Testis (tissue), 2 donors: ENCODE measurements at regions not wholly inside any gene's neighbourhood (a gene's known extent, or its start where the extent isn't known, plus 50 kb on each side); places are given as distances from the start of the nearest gene placed in this dataset.

Source experiments
- POLR2A ChIP-seq: fragments of 450-650 bp; IDR thresholded peaks from one replicate; pipeline ENCODE4 v1.6.1; 2017; ENCODE audit warnings: antibody characterized with exemption, mild to moderate bottlenecking, moderate library complexity
- TF ChIP-seq, protein P1 (sequence below), 3 experiments: fragments of 450-650 bp in 2 of 3; fragments of 200-600 bp in 1 of 3; sonication (generic) in 1 of 3; IDR thresholded peaks; one replicate each; pipeline ENCODE4 v1.5.1; 2016 to 2019; ENCODE audit warnings: antibody characterized with exemption in 3 of 3, mild to moderate bottlenecking in 2 of 3, moderate library complexity in 1 of 3

DNA sequence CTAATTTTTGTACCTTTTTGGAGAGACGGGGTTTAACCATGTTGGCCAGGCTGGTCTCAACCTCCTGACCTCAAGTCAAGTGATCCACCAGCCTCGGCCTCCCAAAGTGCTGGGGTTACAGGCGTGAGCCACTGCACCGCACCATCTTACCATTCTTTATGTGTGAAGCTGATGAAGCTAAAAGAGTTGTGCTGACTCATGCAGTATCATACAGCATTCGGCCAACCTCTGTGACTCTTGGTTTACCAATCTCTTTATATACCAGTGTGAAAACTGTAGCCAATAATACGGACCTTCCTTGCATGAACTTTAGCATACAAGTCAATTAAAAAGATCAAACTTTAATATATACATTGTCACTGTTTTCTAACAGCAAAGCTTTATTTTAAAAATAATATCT lies 878.2 kb upstream of the MBL2 start:
- no peak for TF ChIP-seq POLR2A
- TF ChIP-seq, protein P1, sequence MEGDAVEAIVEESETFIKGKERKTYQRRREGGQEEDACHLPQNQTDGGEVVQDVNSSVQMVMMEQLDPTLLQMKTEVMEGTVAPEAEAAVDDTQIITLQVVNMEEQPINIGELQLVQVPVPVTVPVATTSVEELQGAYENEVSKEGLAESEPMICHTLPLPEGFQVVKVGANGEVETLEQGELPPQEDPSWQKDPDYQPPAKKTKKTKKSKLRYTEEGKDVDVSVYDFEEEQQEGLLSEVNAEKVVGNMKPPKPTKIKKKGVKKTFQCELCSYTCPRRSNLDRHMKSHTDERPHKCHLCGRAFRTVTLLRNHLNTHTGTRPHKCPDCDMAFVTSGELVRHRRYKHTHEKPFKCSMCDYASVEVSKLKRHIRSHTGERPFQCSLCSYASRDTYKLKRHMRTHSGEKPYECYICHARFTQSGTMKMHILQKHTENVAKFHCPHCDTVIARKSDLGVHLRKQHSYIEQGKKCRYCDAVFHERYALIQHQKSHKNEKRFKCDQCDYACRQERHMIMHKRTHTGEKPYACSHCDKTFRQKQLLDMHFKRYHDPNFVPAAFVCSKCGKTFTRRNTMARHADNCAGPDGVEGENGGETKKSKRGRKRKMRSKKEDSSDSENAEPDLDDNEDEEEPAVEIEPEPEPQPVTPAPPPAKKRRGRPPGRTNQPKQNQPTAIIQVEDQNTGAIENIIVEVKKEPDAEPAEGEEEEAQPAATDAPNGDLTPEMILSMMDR (IDR thresholded peaks at IDR 0.05), result no peak
